H1 (cell line): ENCODE measurements at regions not wholly inside any gene's neighbourhood (a gene's known extent, or its start where the extent isn't known, plus 50 kb on each side); places are given as distances from the start of the nearest gene placed in this dataset.

Experiments used
- CTCF ChIA-PET: fragments of 300-600 bp; sonication (Branson Sonifier 250); formaldehyde crosslinking; loops from one replicate; lab custom pipeline; 2021; ENCODE audit not compliant: partially characterized antibody; lab: Charles Lee
- POLR2A ChIA-PET: fragments of 300-600 bp; sonication (Branson Sonifier 250); formaldehyde crosslinking; loops from one replicate; lab custom pipeline; 2021; ENCODE audit warnings: inconsistent platforms; ENCODE audit not compliant: partially characterized antibody; lab: Charles Lee
- DNase-seq, 2 experiments: peaks; one replicate each; pipeline versions ENCODE4 v3.0.0 to v3.0.0-alpha.2; 2010 to 2022; ENCODE audit warnings: low spot score in 2 of 2, low read depth in 1 of 2, mixed read lengths in 1 of 2
- FAIRE-seq: peaks from 2 replicates; lab custom pipeline; 2011; peaks lifted over from hg19 to GRCh38; lab: Jason Lieb, UNC
- H2AFZ ChIP-seq: 2 replicates; pipeline ENCODE4 v1.8.1; 2012; ENCODE audit warnings: low read length, inconsistent platforms
- H2AK5ac ChIP-seq: 2 replicates; pipeline ENCODE4 v1.6.1; 2013; ENCODE audit warnings: low read depth, low read length
- H2BK120ac ChIP-seq: replicated peaks from 2 replicates; pipeline ENCODE3; 2013; ENCODE audit warnings: low read depth, low read length, inconsistent platforms
- H2BK12ac ChIP-seq: 2 replicates; pipeline ENCODE4 v1.6.1; 2013; ENCODE audit warnings: low read depth, low read length
- H2BK15ac ChIP-seq: 2 replicates; pipeline ENCODE4 v1.6.1; 2013; ENCODE audit warnings: low read length
- H2BK20ac ChIP-seq: 2 replicates; pipeline ENCODE4 v1.6.1; 2013; ENCODE audit warnings: low read length
- H2BK5ac ChIP-seq: 2 replicates; pipeline ENCODE4 v1.6.1; 2013; ENCODE audit warnings: low read depth, low read length
- H3K14ac ChIP-seq: 2 replicates; pipeline ENCODE4 v1.6.1; 2013; ENCODE audit warnings: inconsistent platforms; ENCODE audit not compliant: insufficient read length
- H3K18ac ChIP-seq: 2 replicates; pipeline ENCODE4 v1.6.1; 2013; ENCODE audit warnings: low read length; ENCODE audit errors: extremely low read depth
- H3K23ac ChIP-seq: 2 replicates; pipeline ENCODE4 v1.6.1; 2013; ENCODE audit warnings: inconsistent platforms; ENCODE audit not compliant: insufficient read length
- H3K23me2 ChIP-seq: 2 replicates; pipeline ENCODE4 v1.6.1; 2013; ENCODE audit warnings: low read depth, low read length
- H3K27ac ChIP-seq: 2 replicates; pipeline ENCODE4 v1.6.1; 2011; ENCODE audit warnings: low read depth, low read length, inconsistent platforms
- H3K27me3 ChIP-seq, 4 experiments: replicated peaks in 1 of 4; 1 replicate in 1 of 4; 2 replicates in 3 of 4; pipeline versions ENCODE4 v1.6.1 to v1.8.1; 2011 to 2013; ENCODE audit warnings: low read length in 3 of 4, mild to moderate bottlenecking in 3 of 4, inconsistent platforms in 2 of 4, mixed read lengths in 2 of 4, moderate library complexity in 1 of 4; ENCODE audit not compliant: control insufficient read depth in 3 of 4, insufficient read depth in 3 of 4; ENCODE audit errors: extremely low read depth in 1 of 4
- H3K36me3 ChIP-seq, 4 experiments: 2 replicates each; pipeline versions ENCODE4 v1.6.1 to v1.8.1; 2011 to 2013; ENCODE audit warnings: mild to moderate bottlenecking in 4 of 4, low read length in 3 of 4, moderate library complexity in 2 of 4, control low read depth in 1 of 4, inconsistent platforms in 1 of 4; ENCODE audit not compliant: insufficient read depth in 4 of 4, control insufficient read depth in 2 of 4
- H3K4ac ChIP-seq: replicated peaks from 2 replicates; pipeline ENCODE3; 2013; ENCODE audit warnings: low read length, low read depth, mixed read lengths, inconsistent platforms; ENCODE audit not compliant: insufficient read length
- H3K4me1 ChIP-seq, 4 experiments: replicated peaks in 1 of 4; 1 replicate in 1 of 4; 2 replicates in 3 of 4; pipeline versions ENCODE4 v1.6.1 to v1.8.1; 2011 to 2013; ENCODE audit warnings: low read length in 3 of 4, inconsistent platforms in 2 of 4, mixed read lengths in 1 of 4; ENCODE audit not compliant: insufficient read depth in 4 of 4, control insufficient read depth in 3 of 4
- H3K4me2 ChIP-seq, 2 experiments: 2 replicates each; pipeline versions ENCODE4 v1.6.1 to v1.8.1; 2011 to 2013; ENCODE audit warnings: low read depth in 2 of 2, low read length in 2 of 2, control low read depth in 1 of 2, inconsistent platforms in 1 of 2, mild to moderate bottlenecking in 1 of 2; ENCODE audit not compliant: insufficient read depth in 1 of 2
- H3K4me3 ChIP-seq, 4 experiments: fragments of 200-600, 300-600 bp in 1 of 4; sonication (generic), shearing (Covaris generic), sonication (Bioruptor Twin) in 1 of 4; 2 replicates each; pipeline versions ENCODE4 v1.5.1 to v1.8.1; 2011 to 2016; ENCODE audit warnings: low read length in 4 of 4, low read depth in 3 of 4, control low read depth in 2 of 4, inconsistent platforms in 2 of 4, mild to moderate bottlenecking in 2 of 4, mixed read lengths in 1 of 4, moderate library complexity in 1 of 4; ENCODE audit not compliant: insufficient read depth in 2 of 4; ENCODE audit errors: extremely low read depth in 1 of 4
- H3K56ac ChIP-seq: replicated peaks from 2 replicates; pipeline ENCODE3; 2013; ENCODE audit warnings: low read depth, mild to moderate bottlenecking, mixed read lengths, low read length, inconsistent platforms; ENCODE audit not compliant: insufficient read length
- H3K79me1 ChIP-seq: 2 replicates; pipeline ENCODE4 v1.6.1; 2013; ENCODE audit warnings: low read depth, low read length, control low read depth
- H3K79me2 ChIP-seq, 2 experiments: 2 replicates each; pipeline versions ENCODE4 v1.6.1 to v1.8.1; 2012 to 2013; ENCODE audit warnings: low read length in 2 of 2, mild to moderate bottlenecking in 2 of 2, inconsistent platforms in 1 of 2; ENCODE audit not compliant: insufficient read depth in 2 of 2, control insufficient read depth in 1 of 2
- H3K9ac ChIP-seq, 4 experiments: replicated peaks in 1 of 4; 1 replicate in 1 of 4; 2 replicates in 3 of 4; pipeline versions ENCODE4 v1.6.1 to v1.8.1; 2011 to 2013; ENCODE audit warnings: low read depth in 3 of 4, low read length in 3 of 4, control low read depth in 2 of 4, mild to moderate bottlenecking in 2 of 4, moderate library complexity in 2 of 4, inconsistent platforms in 1 of 4; ENCODE audit errors: extremely low read depth in 1 of 4
- H3K9me3 ChIP-seq, 2 experiments: 2 replicates each; pipeline versions ENCODE4 v1.6.1 to v1.8.1; 2012 to 2013; ENCODE audit warnings: mild to moderate bottlenecking in 2 of 2, moderate library complexity in 2 of 2, control low read depth in 1 of 2, inconsistent platforms in 1 of 2, low read depth in 1 of 2, low read length in 1 of 2, mixed read lengths in 1 of 2; ENCODE audit not compliant: insufficient read depth in 2 of 2
- H4K20me1 ChIP-seq, 2 experiments: replicated peaks in 1 of 2; 2 replicates each; pipeline versions ENCODE3 to v1.8.1; 2011 to 2013; ENCODE audit warnings: inconsistent platforms in 2 of 2, low read length in 2 of 2, mild to moderate bottlenecking in 1 of 2; ENCODE audit not compliant: insufficient read depth in 2 of 2, control insufficient read depth in 1 of 2
- H4K5ac ChIP-seq: 2 replicates; pipeline ENCODE4 v1.6.1; 2013; ENCODE audit warnings: low read length, low read depth, mixed read lengths, inconsistent platforms; ENCODE audit not compliant: insufficient read length
- H4K8ac ChIP-seq: 2 replicates; pipeline ENCODE4 v1.8.0; 2013; ENCODE audit warnings: mild to moderate bottlenecking, moderate library complexity, low read length, inconsistent platforms; ENCODE audit not compliant: insufficient read depth; ENCODE audit errors: extremely low read depth
- H4K91ac ChIP-seq: replicated peaks from 2 replicates; pipeline ENCODE3; 2013; ENCODE audit warnings: low read length, mixed read lengths, inconsistent platforms; ENCODE audit not compliant: insufficient read length
- BCL11A ChIP-seq, 2 experiments: IDR thresholded peaks; one replicate each; pipeline ENCODE4 v1.6.1; 2011; ENCODE audit warnings: low read depth in 2 of 2, low read length in 2 of 2, mild to moderate bottlenecking in 2 of 2
- BRCA1 ChIP-seq: IDR thresholded peaks from 2 replicates; pipeline ENCODE4 v1.6.1; 2012; ENCODE audit warnings: low read depth, low read length, improper control_type of control experiment
- CBX8 ChIP-seq: fragments of 300-800, 300-1000 bp; sonication (generic); IDR thresholded peaks from 2 replicates; pipeline ENCODE4 v1.7.1; 2016; ENCODE audit warnings: low read depth, low read length, borderline replicate concordance
- EGR1 ChIP-seq: IDR thresholded peaks from 2 replicates; pipeline ENCODE4 v1.6.1; 2011; ENCODE audit warnings: low read depth, low read length, borderline replicate concordance
- FOSL1 ChIP-seq: IDR thresholded peaks from 2 replicates; pipeline ENCODE4 v1.6.1; 2011; ENCODE audit warnings: mild to moderate bottlenecking, low read depth, low read length, moderate library complexity; ENCODE audit not compliant: insufficient read depth
- JUN ChIP-seq: IDR thresholded peaks from 2 replicates; pipeline ENCODE4 v1.6.1; 2011; ENCODE audit warnings: low read depth, mild to moderate bottlenecking, improper control_type of control experiment, low read length
- KDM4A ChIP-seq: IDR thresholded peaks from one replicate; pipeline ENCODE4 v1.7.1; 2012; ENCODE audit warnings: low read depth, mild to moderate bottlenecking, moderate library complexity, low read length, inconsistent platforms; ENCODE audit not compliant: severe bottlenecking
- MAX ChIP-seq: IDR thresholded peaks from 2 replicates; pipeline ENCODE4 v1.6.1; 2012; ENCODE audit warnings: inconsistent platforms
- NANOG ChIP-seq: IDR thresholded peaks from 2 replicates; pipeline ENCODE4 v1.6.1; 2011; ENCODE audit warnings: low read length, low read depth, mild to moderate bottlenecking, inconsistent platforms; ENCODE audit not compliant: insufficient read depth, poor library complexity, severe bottlenecking
- PHF8 ChIP-seq: fragments of 200-600 bp; sonication (generic); conservative IDR thresholded peaks from 2 replicates; pipeline ENCODE4 v1.7.1; 2012; ENCODE audit warnings: low read depth, mild to moderate bottlenecking, inconsistent platforms, low read length, moderate library complexity
- RAD21 ChIP-seq, 2 experiments: IDR thresholded peaks in 1 of 2; conservative IDR thresholded peaks in 1 of 2; 2 replicates each; pipeline ENCODE4 v1.6.1; 2011; ENCODE audit warnings: low read depth in 2 of 2, low read length in 2 of 2, improper control_type of control experiment in 1 of 2, inconsistent platforms in 1 of 2, mild to moderate bottlenecking in 1 of 2, moderate library complexity in 1 of 2
- SIRT6 ChIP-seq: IDR thresholded peaks from one replicate; pipeline ENCODE4 v1.7.1; 2012; ENCODE audit warnings: low read length, inconsistent platforms
- TAF1 ChIP-seq: IDR thresholded peaks from 2 replicates; pipeline ENCODE4 v1.6.1; 2011; ENCODE audit warnings: mild to moderate bottlenecking, low read depth, low read length
- TCF12 ChIP-seq: IDR thresholded peaks from 2 replicates; pipeline ENCODE4 v1.6.1; 2011; ENCODE audit warnings: low read depth, mild to moderate bottlenecking, low read length
- TEAD4 ChIP-seq: IDR thresholded peaks from 2 replicates; pipeline ENCODE4 v1.6.1; 2012; ENCODE audit warnings: low read depth, low read length, inconsistent platforms, mixed read lengths
- WGBS, 2 experiments: shearing (Covaris generic) in 1 of 2; methylation state at CpG; one replicate each; pipeline versions ENCODE4 v1.1.6 to v1.1.7; 2013 to 2015; ENCODE audit warnings: low lambda C conversion rate in 2 of 2, mixed read lengths in 2 of 2, inconsistent platforms in 1 of 2, low coverage in 1 of 2, missing lambda C conversion rate in 1 of 2; ENCODE audit not compliant: insufficient replicate concordance in 2 of 2, insufficient coverage in 1 of 2, insufficient read length in 1 of 2; ENCODE audit errors: extremely low coverage in 1 of 2, missing lambda C conversion rate in 1 of 2; 5-methylcytosine and 5-hydroxymethylcytosine counted together

GRCh38 chr1:157457279-157457678 is 95.0 kb downstream of the FCRL5 start:
- POLR2A ChIA-PET, result no interaction called here
- H3K23ac ChIP-seq, result no peak overlapping the region
- TF ChIP-seq BCL11A (IDR thresholded peaks at IDR 0.05; ENCODE audit: low read depth in 2 of 2, low read length in 2 of 2) (no peak), NANOG (no peak), KDM4A (no peak), SIRT6 (no peak), RAD21 (IDR thresholded peaks at IDR 0.05 in 1 of 2, conservative IDR thresholded peaks at IDR 0.05 in 1 of 2; ENCODE audit: low read depth in 2 of 2, low read length in 2 of 2) (no peak), EGR1 (no peak), PHF8 (no peak), TCF12 (no peak), CBX8 (no peak), FOSL1 (no peak), TAF1 (no peak), BRCA1 (no peak), TEAD4 (no peak), JUN (no peak), MAX (no peak)

More at GRCh38 chr1:157457279-157457678, 95.0 kb downstream of the FCRL5 start:
- Histone ChIP-seq H3K4me3 (no peak overlapping the region), H4K91ac (no peak overlapping the region), H3K9me3 (no peaks in the 10 kb centered on the region), H3K27me3 (no peaks in the 10 kb centered on the region), H3K9ac (no peak overlapping the region), H2AFZ (no peak overlapping the region), H3K4ac (no peak overlapping the region), H3K18ac (no peak overlapping the region), H3K79me2 (no peaks in the 10 kb centered on the region), H3K23me2 (no peaks in the 10 kb centered on the region; the same call in 1 of the 2 replicates), H3K56ac (no peak overlapping the region), H4K5ac (no peak overlapping the region), H3K4me1 (peaks cover 0 to 6% (median 0%) of the 10 kb centered on the region in 4 experiments; a peak in 2 of 7 replicates), H4K8ac (no peak overlapping the region), H3K79me1 (no peaks in the 10 kb centered on the region), H2BK12ac (no peak overlapping the region), H2BK5ac (no peak overlapping the region), H3K27ac (no peak overlapping the region), H3K36me3 (no peaks in the 10 kb centered on the region), H3K4me2 (no peak overlapping the region), H2BK120ac (no peak overlapping the region), H2BK20ac (no peak overlapping the region), H2BK15ac (no peak overlapping the region), H2AK5ac (no peak overlapping the region), H3K14ac (no peak overlapping the region), H4K20me1 (no peaks in the 10 kb centered on the region)
- no peak for FAIRE-seq
- WGBS, 2 experiments, result 93% methylated on average over 3 of the region's 3 CpGs; no CpG with 5 or more reads in 1 of the 2 experiments
- DNase-seq, result no peak
- CTCF ChIA-PET, result interaction anchor here (0.6 kb wide), 1 partner anchor 20 kb away, joined by 4 read pairs; no protein-coding TSS in a partner anchor
